Vagina (tissue), 2 donors: ENCODE measurements at regions not wholly inside any gene's neighbourhood (a gene's known extent, or its start where the extent isn't known, plus 50 kb on each side); places are given as distances from the start of the nearest gene placed in this dataset.

Source experiments
- DNase-seq, 2 donors: peaks; one replicate each; pipeline ENCODE4 v3.0.0-alpha.2; 2017; ENCODE audit errors: extremely low spot score in 2 of 2
- H3K27ac ChIP-seq: fragments of 200-600 bp; sonication (generic); one replicate; pipeline ENCODE4 v1.5.1; 2019
- H3K27me3 ChIP-seq: fragments of 200-600 bp; sonication (generic); one replicate; pipeline ENCODE4 v1.5.1; 2019
- H3K36me3 ChIP-seq, 2 donors: fragments of 200-600 bp; sonication (generic); one replicate each; pipeline ENCODE4 v1.5.1; 2017 to 2019
- H3K4me1 ChIP-seq: fragments of 200-600 bp; sonication (generic); one replicate; pipeline ENCODE4 v1.5.1; 2019
- H3K4me3 ChIP-seq, 2 donors: fragments of 200-600 bp; sonication (generic); 1 replicate in 1 of 2; 2 replicates in 1 of 2; pipeline ENCODE4 v1.5.1; 2016 to 2019
- H3K9me3 ChIP-seq: fragments of 200-600 bp; sonication (generic); one replicate; pipeline ENCODE4 v1.5.1; 2019
- CTCF ChIP-seq, 3 experiments: fragments of 450-650 bp in 2 of 3; fragments of 200-600 bp in 1 of 3; sonication (generic) in 1 of 3; IDR thresholded peaks; one replicate each; pipeline ENCODE4 v1.5.1; 2017 to 2019; ENCODE audit warnings: antibody characterized with exemption in 3 of 3, mild to moderate bottlenecking in 2 of 3, moderate library complexity in 2 of 3
- POLR2A ChIP-seq, 2 donors: fragments of 450-650 bp; IDR thresholded peaks; one replicate each; pipeline ENCODE4 v1.6.1; 2017; ENCODE audit warnings: antibody characterized with exemption in 2 of 2, mild to moderate bottlenecking in 2 of 2, moderate library complexity in 2 of 2
- POLR2AphosphoS5 ChIP-seq, 2 donors: sonication (generic); formaldehyde crosslinking; IDR thresholded peaks; one replicate each; pipeline ENCODE4 v1.9.0; 2017; ENCODE audit warnings: antibody characterized with exemption in 2 of 2, mild to moderate bottlenecking in 2 of 2, low read depth in 1 of 2; ENCODE audit not compliant: insufficient read depth in 1 of 2
- intact Hi-C: fragments of 100-400 bp; cut with DNase I; formaldehyde crosslinking; loops from one replicate; pipeline ENCODE4 v1.15.1; 2023

GRCh38 chrX:145673841-145674240, 143.8 kb upstream of the SLITRK2 start:
- intact Hi-C loops = no loop called here
- no peaks in the 10 kb centered on the region for H3K9me3 ChIP-seq
- DNase-seq = no peak
- TF ChIP-seq POLR2A (IDR thresholded peaks at IDR 0.05) = no peak
- no peak for TF ChIP-seq CTCF (IDR thresholded peaks at IDR 0.05)
- no peak for TF ChIP-seq POLR2AphosphoS5 (IDR thresholded peaks at IDR 0.05; ENCODE audit: insufficient read depth in 1 of 2, low read depth in 1 of 2)
- H3K4me1 ChIP-seq = no peaks in the 10 kb centered on the region
- no peak overlapping the region for H3K4me3 ChIP-seq
- no peak overlapping the region for H3K27ac ChIP-seq
- H3K36me3 ChIP-seq = no peaks in the 10 kb centered on the region
- no peaks in the 10 kb centered on the region for H3K27me3 ChIP-seq

- no peak for TF ChIP-seq POLR2AphosphoS5 (IDR thresholded peaks at IDR 0.05; ENCODE audit: insufficient read depth in 1 of 2, low read depth in 1 of 2)
- TF ChIP-seq POLR2A (IDR thresholded peaks at IDR 0.05) = no peak
- no peak for TF ChIP-seq CTCF (IDR thresholded peaks at IDR 0.05)
- intact Hi-C loops = no loop called here
- Histone ChIP-seq H3K4me3 (no peak overlapping the region), H3K9me3 (no peaks in the 10 kb centered on the region), H3K36me3 (no peaks in the 10 kb centered on the region), H3K27ac (no peak overlapping the region), H3K4me1 (no peaks in the 10 kb centered on the region), H3K27me3 (no peaks in the 10 kb centered on the region)
- DNase-seq = no peak
These were observed 140.4 kb upstream of the SLITRK2 start for GRCh38 chrX:145677109-145677817.

GRCh38 chrX:145682518-145683298, 134.9 kb upstream of the SLITRK2 start:
- no peak for TF ChIP-seq POLR2AphosphoS5 (IDR thresholded peaks at IDR 0.05; ENCODE audit: insufficient read depth in 1 of 2, low read depth in 1 of 2)
- TF ChIP-seq POLR2A (IDR thresholded peaks at IDR 0.05) = no peak
- TF ChIP-seq CTCF (IDR thresholded peaks at IDR 0.05) = no peak
- Histone ChIP-seq H3K36me3 (no peaks in the 10 kb centered on the region), H3K9me3 (no peaks in the 10 kb centered on the region), H3K27ac (no peak overlapping the region), H3K4me1 (no peaks in the 10 kb centered on the region), H3K4me3 (no peak overlapping the region), H3K27me3 (no peaks in the 10 kb centered on the region)
- no peak for DNase-seq
- intact Hi-C loops = no loop called here

- intact Hi-C loops = no loop called here
- no peak for TF ChIP-seq CTCF (IDR thresholded peaks at IDR 0.05)
- no peaks in the 10 kb centered on the region for H3K36me3 ChIP-seq
- H3K27ac ChIP-seq = no peak overlapping the region
- H3K27me3 ChIP-seq = no peaks in the 10 kb centered on the region
- H3K9me3 ChIP-seq = no peaks in the 10 kb centered on the region
- no peak overlapping the region for H3K4me3 ChIP-seq
- no peaks in the 10 kb centered on the region for H3K4me1 ChIP-seq
- DNase-seq = no peak
These were observed 130.5 kb upstream of the SLITRK2 start for GRCh38 chrX:145687146-145687545.

GRCh38 chrX:145687707-145688106, 129.9 kb upstream of the SLITRK2 start:
- TF ChIP-seq CTCF (IDR thresholded peaks at IDR 0.05) (no peak), POLR2AphosphoS5 (IDR thresholded peaks at IDR 0.05; ENCODE audit: insufficient read depth in 1 of 2, low read depth in 1 of 2) (no peak), POLR2A (IDR thresholded peaks at IDR 0.05) (no peak)
- intact Hi-C loops = no loop called here
- no peak overlapping the region for H3K4me3 ChIP-seq
- H3K36me3 ChIP-seq = no peaks in the 10 kb centered on the region
- no peaks in the 10 kb centered on the region for H3K27me3 ChIP-seq
- H3K4me1 ChIP-seq = no peaks in the 10 kb centered on the region
- no peak for DNase-seq
- no peaks in the 10 kb centered on the region for H3K9me3 ChIP-seq
- H3K27ac ChIP-seq = no peak overlapping the region
